DMS114 treated with DMSO at 0.1 percent for 48 hours (cell line): ENCODE measurements at regions not wholly inside any gene's neighbourhood (a gene's known extent, or its start where the extent isn't known, plus 50 kb on each side); places are given as distances from the start of the nearest gene placed in this dataset.

Experiments
- DNase-seq: peaks from one replicate; lab custom pipeline; 2025; ENCODE audit not compliant: unreplicated experiment; lab: John Stamatoyannopoulos, UW

GRCh38 chr3:102529452-102529851 is 94.6 kb downstream of the ZPLD1 start:
- no peak for DNase-seq

GRCh38 chr3:102530415-102531181 is 95.8 kb downstream of the ZPLD1 start:
- no peak for DNase-seq

- DNase-seq, result no peak
These were observed 96.9 kb downstream of the ZPLD1 start for GRCh38 chr3:102531686-102532085.

- DNase-seq, result no peak
These were observed 98.1 kb downstream of the ZPLD1 start for GRCh38 chr3:102532901-102533300.

- no peak for DNase-seq
These were observed 99.0 kb downstream of the ZPLD1 start for GRCh38 chr3:102533784-102534183.

GRCh38 chr3:102536456-102536855 is 101.6 kb downstream of the ZPLD1 start:
- DNase-seq, result peak; percentile 28

- DNase-seq, result no peak
These were observed 102.3 kb downstream of the ZPLD1 start for GRCh38 chr3:102537123-102537522.

GRCh38 chr3:102544741-102545140 is 109.9 kb downstream of the ZPLD1 start:
- no peak for DNase-seq

GRCh38 chr3:102545276-102545675 is 110.5 kb downstream of the ZPLD1 start:
- DNase-seq, result no peak

- no peak for DNase-seq
These were observed 119.1 kb downstream of the ZPLD1 start for GRCh38 chr3:102553876-102554275.

- DNase-seq, result no peak
These were observed 135.7 kb downstream of the ZPLD1 start for GRCh38 chr3:102570511-102570910.

- DNase-seq, result no peak
These were observed 136.2 kb downstream of the ZPLD1 start for GRCh38 chr3:102571006-102571405.

- no peak for DNase-seq
These were observed 137.0 kb downstream of the ZPLD1 start for GRCh38 chr3:102571720-102572384.

- no peak for DNase-seq
These were observed 138.7 kb downstream of the ZPLD1 start for GRCh38 chr3:102573483-102574028.

- DNase-seq, result no peak
These were observed 139.5 kb downstream of the ZPLD1 start for GRCh38 chr3:102574355-102574754.

GRCh38 chr3:102576651-102577050 is 141.8 kb downstream of the ZPLD1 start:
- no peak for DNase-seq

- DNase-seq, result no peak
These were observed 142.4 kb downstream of the ZPLD1 start for GRCh38 chr3:102577082-102577789.

- no peak for DNase-seq
These were observed 145.9 kb downstream of the ZPLD1 start for GRCh38 chr3:102580760-102581159.

- DNase-seq, result no peak
These were observed 151.7 kb downstream of the ZPLD1 start for GRCh38 chr3:102586485-102586884.

GRCh38 chr3:102593812-102594602 is 159.2 kb downstream of the ZPLD1 start:
- no peak for DNase-seq

GRCh38 chr3:102595057-102595456 is 160.2 kb downstream of the ZPLD1 start:
- no peak for DNase-seq
